H9 (cell line): ENCODE measurements at regions not wholly inside any gene's neighbourhood (a gene's known extent, or its start where the extent isn't known, plus 50 kb on each side); places are given as distances from the start of the nearest gene placed in this dataset.

ENCODE experiments used
- DNase-seq: peaks from one replicate; pipeline ENCODE4 v3.0.0-alpha.2; 2017
- H2AFZ ChIP-seq: one replicate; pipeline ENCODE4 v1.6.1; 2013; ENCODE audit warnings: mild to moderate bottlenecking, low read length, control low read depth, moderate library complexity
- H2AK5ac ChIP-seq: 2 replicates; pipeline ENCODE4 v1.6.1; 2013; ENCODE audit warnings: low read length, control low read depth, mixed read lengths; ENCODE audit not compliant: insufficient read length
- H2BK120ac ChIP-seq: one replicate; pipeline ENCODE4 v1.6.1; 2013; ENCODE audit warnings: low read depth, mild to moderate bottlenecking, low read length, control low read depth, inconsistent platforms; ENCODE audit not compliant: poor library complexity, severe bottlenecking
- H2BK12ac ChIP-seq: 2 replicates; pipeline ENCODE4 v1.6.1; 2013; ENCODE audit warnings: low read length, control low read depth, mixed read lengths, low read depth; ENCODE audit not compliant: insufficient read length
- H2BK15ac ChIP-seq: 2 replicates; pipeline ENCODE4 v1.6.1; 2013; ENCODE audit warnings: low read depth, low read length, control low read depth
- H2BK20ac ChIP-seq: one replicate; pipeline ENCODE4 v1.6.1; 2013; ENCODE audit warnings: low read depth, mild to moderate bottlenecking, low read length, control low read depth, inconsistent platforms; ENCODE audit not compliant: poor library complexity, severe bottlenecking
- H2BK5ac ChIP-seq: 2 replicates; pipeline ENCODE4 v1.6.1; 2013; ENCODE audit warnings: low read length, control low read depth, mixed read lengths; ENCODE audit not compliant: insufficient read length
- H3K14ac ChIP-seq: 2 replicates; pipeline ENCODE4 v1.6.1; 2013; ENCODE audit warnings: low read length, control low read depth; ENCODE audit not compliant: insufficient read depth
- H3K18ac ChIP-seq: 2 replicates; pipeline ENCODE4 v1.6.1; 2013; ENCODE audit warnings: low read depth, mild to moderate bottlenecking, mixed read lengths, low read length, control low read depth; ENCODE audit not compliant: insufficient read length
- H3K23ac ChIP-seq: 2 replicates; pipeline ENCODE4 v1.6.1; 2013; ENCODE audit warnings: low read length, control low read depth, mixed read lengths, low read depth; ENCODE audit not compliant: insufficient read length
- H3K23me2 ChIP-seq: 2 replicates; pipeline ENCODE4 v1.6.1; 2013; ENCODE audit warnings: low read depth, mild to moderate bottlenecking, mixed read lengths, low read length, control low read depth; ENCODE audit not compliant: insufficient read length, poor library complexity, severe bottlenecking
- H3K27ac ChIP-seq: 2 replicates; pipeline ENCODE4 v1.5.1; 2013; ENCODE audit warnings: low read length, control low read depth, mixed read lengths, low read depth; ENCODE audit not compliant: insufficient read length
- H3K27me3 ChIP-seq: 2 replicates; pipeline ENCODE4 v1.6.1; 2013; ENCODE audit warnings: low read length, control low read depth, inconsistent platforms; ENCODE audit not compliant: insufficient read depth
- H3K4ac ChIP-seq: 2 replicates; pipeline ENCODE4 v1.6.1; 2013; ENCODE audit warnings: low read depth, mild to moderate bottlenecking, control low read depth, inconsistent platforms, low read length, moderate library complexity
- H3K4me1 ChIP-seq: 2 replicates; pipeline ENCODE4 v1.6.1; 2013; ENCODE audit warnings: low read length, control low read depth, inconsistent platforms; ENCODE audit not compliant: insufficient read depth
- H3K4me2 ChIP-seq: 2 replicates; pipeline ENCODE4 v1.6.1; 2013; ENCODE audit warnings: low read length, control low read depth, mixed read lengths; ENCODE audit not compliant: insufficient read length, insufficient read depth
- H3K56ac ChIP-seq: 2 replicates; pipeline ENCODE4 v1.6.1; 2013; ENCODE audit warnings: low read depth, mild to moderate bottlenecking, mixed read lengths, low read length, control low read depth; ENCODE audit not compliant: insufficient read length
- H3K79me1 ChIP-seq: 2 replicates; pipeline ENCODE4 v1.6.1; 2013; ENCODE audit warnings: low read depth, mild to moderate bottlenecking, moderate library complexity, low read length, control low read depth, inconsistent platforms; ENCODE audit not compliant: insufficient read depth, poor library complexity, severe bottlenecking
- H3K79me2 ChIP-seq: 2 replicates; pipeline ENCODE4 v1.6.1; 2013; ENCODE audit warnings: low read length, control low read depth, inconsistent platforms; ENCODE audit not compliant: insufficient read depth
- H3K9ac ChIP-seq: 2 replicates; pipeline ENCODE4 v1.6.1; 2013; ENCODE audit warnings: low read length, control low read depth, mixed read lengths; ENCODE audit not compliant: insufficient read length; ENCODE audit errors: extremely low read depth
- H3K9me3 ChIP-seq: one replicate; pipeline ENCODE4 v1.6.1; 2013; ENCODE audit warnings: low read depth, low read length, inconsistent platforms; ENCODE audit not compliant: control insufficient read depth
- H3T11ph ChIP-seq: one replicate; pipeline ENCODE4 v1.6.1; 2013; ENCODE audit warnings: mild to moderate bottlenecking, low read length, control low read depth, inconsistent platforms
- H4K20me1 ChIP-seq: one replicate; pipeline ENCODE4 v1.6.1; 2013; ENCODE audit not compliant: control insufficient read depth, insufficient read length, insufficient read depth
- H4K5ac ChIP-seq: 2 replicates; pipeline ENCODE4 v1.6.1; 2013; ENCODE audit warnings: low read depth, mild to moderate bottlenecking, mixed read lengths, low read length, control low read depth; ENCODE audit not compliant: insufficient read length
- H4K8ac ChIP-seq: replicated peaks from 2 replicates; pipeline ENCODE4 v1.6.1; 2013; ENCODE audit warnings: low read length, control low read depth, mixed read lengths, low read depth; ENCODE audit not compliant: insufficient read length
- H4K91ac ChIP-seq: 2 replicates; pipeline ENCODE4 v1.6.1; 2013; ENCODE audit warnings: low read depth, mild to moderate bottlenecking, moderate library complexity, mixed read lengths, low read length, control low read depth; ENCODE audit not compliant: insufficient read length
- H3K27ac Mint-ChIP-seq, 3 experiments: 2 replicates in 2 of 3; 3 replicates in 1 of 3; pipeline ENCODE4 v1.8.0; 2020 to 2021; ENCODE audit warnings: mixed read lengths in 3 of 3, mild to moderate bottlenecking in 1 of 3, moderate library complexity in 1 of 3
- H3K27me3 Mint-ChIP-seq: 2 replicates; pipeline ENCODE4 v1.8.0; 2021; ENCODE audit warnings: low read depth, mild to moderate bottlenecking, moderate library complexity, mixed read lengths
- H3K36me3 Mint-ChIP-seq, 3 experiments: 2 replicates in 2 of 3; 3 replicates in 1 of 3; pipeline ENCODE4 v1.8.0; 2020 to 2021; ENCODE audit warnings: low read depth in 3 of 3, mixed read lengths in 3 of 3; ENCODE audit not compliant: insufficient read depth in 1 of 3
- H3K4me1 Mint-ChIP-seq, 2 experiments: 2 replicates each; pipeline ENCODE4 v1.8.0; 2020; ENCODE audit warnings: mixed read lengths in 2 of 2
- H3K4me3 Mint-ChIP-seq, 2 experiments: 2 replicates in 1 of 2; 3 replicates in 1 of 2; pipeline ENCODE4 v1.8.0; 2020 to 2021; ENCODE audit warnings: mild to moderate bottlenecking in 2 of 2, mixed read lengths in 2 of 2, moderate library complexity in 1 of 2
- H3K9me3 Mint-ChIP-seq, 2 experiments: 2 replicates in 1 of 2; 3 replicates in 1 of 2; pipeline ENCODE4 v1.8.0; 2020; ENCODE audit warnings: mild to moderate bottlenecking in 2 of 2, mixed read lengths in 2 of 2, moderate library complexity in 1 of 2
- WGBS: extraction: QIAGEN DNeasy Blood & Tissue Kit; methylation state at CpG from one replicate; pipeline ENCODE4 v1.1.7; 2013; ENCODE audit warnings: missing lambda C conversion rate, low lambda C conversion rate, mixed read lengths; ENCODE audit not compliant: insufficient read length; ENCODE audit errors: extremely low coverage; 5-methylcytosine and 5-hydroxymethylcytosine counted together
- TF ChIP-seq, protein P1 (sequence below): fragments of 200-600 bp; sonication (generic); conservative IDR thresholded peaks from 3 replicates; pipeline ENCODE4 v1.8.0; 2021; ENCODE audit warnings: antibody characterized with exemption, mild to moderate bottlenecking

DNA sequence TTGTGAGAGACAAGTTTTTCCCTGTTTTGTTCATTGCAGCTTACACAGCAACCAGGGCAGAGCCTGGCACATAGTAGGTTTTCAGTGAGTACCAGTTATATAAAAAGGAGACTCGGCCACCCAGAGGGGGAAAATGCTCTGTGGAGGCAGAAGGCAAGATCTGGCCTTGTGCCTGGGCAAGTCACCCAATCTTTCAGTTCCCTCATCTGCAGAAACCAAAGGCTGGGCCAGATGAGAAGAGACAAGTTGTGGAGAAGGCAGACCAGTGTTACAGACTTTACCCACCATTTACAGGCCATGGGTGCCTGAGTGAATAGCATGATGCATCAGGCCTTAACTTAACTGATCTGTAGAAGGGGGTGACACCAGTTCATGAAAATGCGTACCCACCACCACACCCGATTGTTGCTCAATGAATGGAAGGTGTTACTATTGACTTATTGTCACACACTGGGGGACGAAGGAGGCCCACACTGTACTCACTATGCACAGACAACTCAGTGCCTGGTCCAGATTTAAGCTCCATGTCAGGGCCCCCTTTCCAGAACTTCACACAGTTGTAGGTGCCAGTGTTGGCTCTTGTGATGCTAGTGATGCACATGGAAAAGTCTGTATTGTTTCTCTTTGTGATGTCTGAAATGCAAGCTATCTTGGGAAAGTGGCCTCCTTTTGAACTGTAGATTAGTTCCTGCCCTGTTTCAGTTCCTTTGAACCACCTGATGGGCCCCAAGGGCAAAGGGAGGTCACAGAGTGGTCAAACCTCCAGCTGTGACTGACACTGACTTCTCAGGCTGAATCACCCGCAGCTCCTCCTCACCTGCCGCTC is 64.3 kb upstream of the SIRPG start:
- DNase-seq: peak; percentile 93
- no peak overlapping the region for H2BK12ac ChIP-seq
- TF ChIP-seq, protein P1, sequence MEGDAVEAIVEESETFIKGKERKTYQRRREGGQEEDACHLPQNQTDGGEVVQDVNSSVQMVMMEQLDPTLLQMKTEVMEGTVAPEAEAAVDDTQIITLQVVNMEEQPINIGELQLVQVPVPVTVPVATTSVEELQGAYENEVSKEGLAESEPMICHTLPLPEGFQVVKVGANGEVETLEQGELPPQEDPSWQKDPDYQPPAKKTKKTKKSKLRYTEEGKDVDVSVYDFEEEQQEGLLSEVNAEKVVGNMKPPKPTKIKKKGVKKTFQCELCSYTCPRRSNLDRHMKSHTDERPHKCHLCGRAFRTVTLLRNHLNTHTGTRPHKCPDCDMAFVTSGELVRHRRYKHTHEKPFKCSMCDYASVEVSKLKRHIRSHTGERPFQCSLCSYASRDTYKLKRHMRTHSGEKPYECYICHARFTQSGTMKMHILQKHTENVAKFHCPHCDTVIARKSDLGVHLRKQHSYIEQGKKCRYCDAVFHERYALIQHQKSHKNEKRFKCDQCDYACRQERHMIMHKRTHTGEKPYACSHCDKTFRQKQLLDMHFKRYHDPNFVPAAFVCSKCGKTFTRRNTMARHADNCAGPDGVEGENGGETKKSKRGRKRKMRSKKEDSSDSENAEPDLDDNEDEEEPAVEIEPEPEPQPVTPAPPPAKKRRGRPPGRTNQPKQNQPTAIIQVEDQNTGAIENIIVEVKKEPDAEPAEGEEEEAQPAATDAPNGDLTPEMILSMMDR: no peak
- no peaks in the 10 kb centered on the region for H3K23me2 ChIP-seq
- H3K4me1 Mint-ChIP-seq: peaks cover 22 to 29% of the 10 kb centered on the region in 2 experiments
- no peak overlapping the region for H3K23ac ChIP-seq
- H2BK120ac ChIP-seq: no peak overlapping the region
- H3K14ac ChIP-seq: no peak overlapping the region
- peak overlapping the region; percentile 26 for H2AK5ac ChIP-seq
- H3K36me3 Mint-ChIP-seq: peaks cover 0 to 3% (median 0%) of the 10 kb centered on the region in 3 experiments; a peak in 2 of 7 replicates
- no peak overlapping the region for H3T11ph ChIP-seq
- H3K79me2 ChIP-seq: no peaks in the 10 kb centered on the region
- H3K18ac ChIP-seq: no peak overlapping the region
- H3K56ac ChIP-seq: no peak overlapping the region
- no peak overlapping the region for H4K91ac ChIP-seq
- no peak overlapping the region for H2AFZ ChIP-seq
- peaks cover 98% of the 10 kb centered on the region for H3K27me3 Mint-ChIP-seq
- no peak overlapping the region for H3K4ac ChIP-seq
- H4K5ac ChIP-seq: no peak overlapping the region
- H4K8ac ChIP-seq: no peak overlapping the region
- H3K27ac ChIP-seq: no peak overlapping the region
- H3K9ac ChIP-seq: no peak overlapping the region
- peak overlapping the region; percentile 18 to 26; a peak in 2 of 5 replicates for H3K4me3 Mint-ChIP-seq
- H3K4me2 ChIP-seq: peak overlapping the region; percentile 4
- H3K9me3 ChIP-seq: no peaks in the 10 kb centered on the region
- no peak overlapping the region; a peak in 1 of 7 replicates for H3K27ac Mint-ChIP-seq
- no peaks in the 10 kb centered on the region for H4K20me1 ChIP-seq
- no peaks in the 10 kb centered on the region; a peak in 2 of 5 replicates for H3K9me3 Mint-ChIP-seq
- H2BK5ac ChIP-seq: no peak overlapping the region
- no peak overlapping the region for H2BK15ac ChIP-seq
- peaks cover 19% of the 10 kb centered on the region for H3K4me1 ChIP-seq
- no peak overlapping the region for H2BK20ac ChIP-seq
- H3K79me1 ChIP-seq: no peaks in the 10 kb centered on the region
- peaks cover 12% of the 10 kb centered on the region; the same call in 1 of the 2 replicates for H3K27me3 ChIP-seq
- WGBS: no CpG with 5 or more reads among the region's 6 CpGs
